Left cardiac atrium (tissue), 4 donors: ENCODE measurements at regions not wholly inside any gene's neighbourhood (a gene's known extent, or its start where the extent isn't known, plus 50 kb on each side); places are given as distances from the start of the nearest gene placed in this dataset.
A peak's percentile ranks its signal among the peaks of the same experiment; 100 is the strongest.

Experiments
- ATAC-seq, 2 donors: fragments of 200-7000 bp; cut with Tn5 transposase; one replicate each; pipeline ENCODE4 v1.9.1; 2020; ENCODE audit warnings: mild to moderate bottlenecking in 2 of 2, moderate library complexity in 2 of 2
- DNase-seq: peaks from one replicate; pipeline ENCODE4 v3.0.0-alpha.2; 2020
- intact Hi-C, 2 donors: fragments of 100-400 bp; cut with DNase I; formaldehyde crosslinking; loops; one replicate each; pipeline versions ENCODE4 v1.14.1 to v1.15.1; 2022 to 2023
- donor health status: DM: no; HTN: yes; CAD: no.
- donor health status: DM: no; HTN: yes; CAD: no; lungs with severe emphysema.
- donor health status: DM: yes; HTN: yes; CAD: no.
- donor health status: Dilated cardiomyopathy.

DNA sequence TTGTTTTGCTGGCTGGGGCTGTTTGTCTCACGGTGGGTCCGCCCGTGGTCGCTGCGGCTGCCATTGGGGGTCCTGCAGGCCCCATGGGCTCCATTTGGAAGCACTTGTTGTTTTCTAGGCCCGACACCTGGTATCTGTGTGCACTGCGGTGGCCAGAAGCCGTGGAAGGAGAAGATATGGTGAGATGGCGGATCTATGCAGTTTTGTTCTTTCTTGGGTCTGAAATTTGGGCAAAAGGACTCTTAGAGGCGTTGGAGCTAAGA, 109.5 kb upstream of the SHH start:
- no peak for ATAC-seq
- intact Hi-C loops: no loop called here

DNA sequence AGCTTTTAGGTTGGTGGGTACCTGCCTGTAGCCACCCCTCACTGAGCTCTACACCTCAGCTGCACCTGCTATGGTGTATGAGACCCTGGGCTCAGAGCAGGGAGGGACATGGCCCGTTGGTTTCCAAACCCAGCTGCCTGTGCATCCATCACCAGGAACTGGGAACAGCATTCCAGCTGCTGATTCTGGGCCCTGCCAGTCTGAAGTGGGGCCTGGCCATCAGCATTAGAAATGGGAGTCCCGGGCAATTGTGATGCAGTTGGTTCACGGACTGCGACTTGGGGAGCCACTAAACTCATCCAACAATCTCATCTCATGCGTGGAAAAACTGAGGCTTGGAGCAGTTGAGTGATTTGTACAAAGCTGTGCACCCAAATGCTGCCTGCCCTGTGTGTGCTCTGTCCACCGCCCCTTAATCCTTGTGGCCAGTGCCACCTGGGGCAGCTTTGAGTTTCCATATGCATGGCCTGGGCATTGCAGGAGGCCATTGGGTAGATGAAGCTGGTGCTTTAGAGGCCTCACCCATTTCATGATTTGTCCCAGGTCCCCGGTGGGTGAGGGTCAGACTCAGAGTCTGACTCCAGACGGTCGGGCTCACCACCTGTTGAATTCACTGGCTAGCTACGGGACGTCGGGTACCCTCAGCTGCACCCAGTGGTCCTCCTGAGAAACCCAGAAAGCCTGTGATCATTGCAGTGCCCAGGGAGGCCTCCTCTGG, 109.0 kb upstream of the SHH start:
- ATAC-seq: no peak
- intact Hi-C loops: no loop called here

More for the DNA sequence above, 109.5 kb upstream of the SHH start:
- DNase-seq: no peak

DNA sequence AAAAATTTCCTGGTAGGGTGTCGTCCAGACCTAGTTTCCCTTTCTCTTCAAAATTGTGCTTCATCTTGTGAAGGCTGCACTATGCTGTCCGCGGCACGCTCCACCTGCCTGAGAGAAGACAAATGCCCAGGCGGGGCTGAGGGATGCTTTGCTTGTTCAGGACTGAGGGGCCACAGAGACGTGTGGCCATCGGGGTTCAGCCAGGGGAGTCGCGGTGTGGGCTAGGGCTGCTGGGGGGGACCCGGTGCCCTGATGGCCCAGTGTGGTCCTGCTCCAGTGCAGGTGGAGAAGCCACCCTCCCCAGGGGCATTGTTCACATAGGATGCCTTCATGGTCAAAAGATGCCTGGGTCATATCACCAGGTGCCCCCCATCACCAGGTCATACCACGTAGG, 107.8 kb upstream of the SHH start:
- DNase-seq (no peak), ATAC-seq (no peak)
- intact Hi-C loops: no loop called here

More for the DNA sequence above, 109.0 kb upstream of the SHH start:
- DNase-seq: no peak

DNA sequence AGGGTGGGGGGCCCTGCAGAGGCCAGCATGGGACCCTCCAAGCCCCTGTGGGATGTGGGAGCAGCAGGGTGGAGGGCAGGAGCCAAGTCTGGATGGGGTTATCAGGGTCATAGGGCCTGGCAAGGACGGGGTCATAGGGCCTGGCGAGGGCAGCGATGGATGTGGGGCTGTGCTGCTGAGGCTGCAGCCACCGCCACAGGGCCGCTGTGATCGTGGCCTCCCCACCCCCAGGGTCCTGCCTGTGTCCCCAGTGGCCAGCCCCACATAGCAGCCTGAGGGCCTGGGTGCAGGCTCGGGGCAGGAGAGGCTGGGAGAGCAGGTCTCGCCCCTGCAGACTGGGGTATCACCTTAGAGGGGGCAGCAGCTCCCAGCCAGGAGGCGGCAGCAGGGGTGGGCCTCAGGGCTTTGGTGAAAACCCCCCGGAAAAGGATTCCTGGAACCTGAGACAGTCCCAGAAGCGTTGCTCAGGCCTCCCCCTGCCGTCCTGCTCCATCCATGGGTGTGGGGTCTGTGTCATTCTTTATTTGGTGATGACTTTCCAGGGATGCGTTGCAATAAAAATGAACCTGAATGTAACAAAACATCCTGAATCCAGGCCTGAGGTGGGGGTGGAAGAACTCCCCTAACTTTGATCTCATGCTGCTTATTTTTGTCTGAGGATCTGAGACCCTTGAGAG, 107.3 kb upstream of the SHH start:
- intact Hi-C loops: no loop called here
- no peak for DNase-seq
- peak in 1 of 2 donors; percentile 19 for ATAC-seq

DNA sequence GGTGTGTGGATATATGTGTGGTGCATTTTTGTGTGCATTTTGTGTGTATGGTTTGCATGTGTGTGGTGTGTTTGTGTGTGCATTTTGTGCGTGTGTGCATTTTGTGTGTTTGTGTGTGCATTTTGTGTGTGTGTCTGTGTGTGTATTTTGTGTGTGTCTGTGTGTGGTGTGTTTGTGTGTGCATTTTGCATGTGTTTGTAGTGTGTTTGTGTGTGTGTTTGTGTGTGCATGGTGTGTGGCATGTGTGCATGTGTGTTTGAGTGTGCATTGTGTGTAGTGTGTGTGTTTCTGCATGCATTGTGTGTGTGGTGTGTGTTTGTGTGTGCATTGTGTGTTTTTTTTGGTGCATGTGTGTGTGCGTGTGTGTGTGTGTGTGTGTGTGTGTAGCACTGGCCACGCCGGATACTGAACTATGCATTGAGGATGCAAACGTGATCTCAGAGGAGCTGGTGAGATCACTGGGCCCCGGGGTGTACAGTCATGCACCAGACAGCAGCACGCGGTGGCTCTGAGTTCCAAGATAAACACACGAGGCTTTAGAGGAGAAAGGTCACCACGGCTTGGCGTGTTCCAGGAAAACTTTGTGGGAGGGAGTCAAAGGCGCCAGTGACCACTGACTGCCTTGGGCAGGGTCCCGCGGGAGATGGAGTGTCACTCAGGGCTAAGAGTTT, 106.6 kb upstream of the SHH start:
- ATAC-seq: peak; percentile 76 to 86

DNA sequence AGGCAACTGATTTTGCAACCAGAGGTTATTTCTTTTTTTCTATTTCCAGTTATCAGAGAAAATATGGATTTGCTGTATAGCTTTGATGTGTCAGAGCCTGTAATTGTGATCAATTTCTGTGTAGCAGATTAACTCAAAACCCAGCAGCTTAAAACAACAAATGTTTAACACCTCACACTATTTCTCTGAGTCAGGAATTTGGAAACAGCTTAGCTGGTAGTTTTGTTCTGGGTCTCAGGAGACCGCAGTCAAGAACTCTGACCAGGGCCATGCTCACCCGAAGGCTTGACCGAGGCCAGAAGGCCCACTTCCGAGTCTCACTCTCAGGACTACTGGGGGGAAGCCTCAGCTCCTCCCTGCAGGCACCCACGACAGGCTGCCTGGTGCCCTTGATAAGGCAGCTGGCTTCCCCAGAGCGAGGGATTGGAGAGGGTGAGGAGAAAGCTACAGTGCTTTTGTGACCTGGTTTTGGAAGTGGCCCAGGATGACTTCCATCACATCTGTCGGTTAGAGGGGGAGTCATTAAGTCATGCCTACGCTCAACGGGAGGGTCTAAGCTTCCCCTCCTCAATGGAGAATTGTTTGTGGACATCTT, 105.7 kb upstream of the SHH start:
- DNase-seq (no peak), ATAC-seq (no peak)
- intact Hi-C loops: no loop called here

More for the DNA sequence above, 106.6 kb upstream of the SHH start:
- peak; percentile 47 for DNase-seq
- intact Hi-C loops: no loop called here

DNA sequence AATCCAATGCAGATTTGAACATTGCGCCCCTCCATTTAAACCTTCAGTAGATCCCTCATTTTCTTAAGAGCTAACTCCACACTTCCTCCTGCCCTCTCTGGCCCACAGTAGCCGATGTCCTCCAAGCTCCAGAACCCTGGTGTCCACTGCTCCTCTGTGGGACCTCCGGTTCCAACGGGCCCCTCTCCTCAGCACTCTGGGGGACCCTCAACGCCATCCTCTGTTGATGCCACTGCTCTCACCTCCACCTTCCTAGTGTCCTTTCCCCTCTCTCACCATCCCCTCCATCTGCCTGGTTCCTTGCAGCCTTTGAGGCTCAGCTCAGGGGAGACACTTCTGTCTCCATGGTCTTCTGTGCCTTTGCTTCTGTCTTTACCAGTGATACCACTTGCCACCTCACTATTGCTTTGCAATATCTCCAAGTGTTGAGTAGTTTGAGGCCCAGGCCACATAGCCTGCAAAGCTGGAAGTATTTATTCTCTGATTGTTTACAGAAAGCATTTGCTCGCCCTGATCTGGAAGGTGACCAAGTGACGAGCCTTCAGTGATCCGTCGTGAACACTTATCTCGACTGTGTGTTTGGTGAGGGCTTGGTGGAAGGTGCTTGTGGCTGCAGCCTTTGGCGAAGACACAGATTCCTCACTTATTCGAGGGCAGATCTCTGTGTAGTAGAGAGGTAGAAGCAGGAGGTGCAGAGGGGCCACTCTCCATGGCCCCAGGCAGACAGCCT, 104.8 kb upstream of the SHH start:
- intact Hi-C loops: no loop called here
- DNase-seq: no peak
- no peak for ATAC-seq

DNA sequence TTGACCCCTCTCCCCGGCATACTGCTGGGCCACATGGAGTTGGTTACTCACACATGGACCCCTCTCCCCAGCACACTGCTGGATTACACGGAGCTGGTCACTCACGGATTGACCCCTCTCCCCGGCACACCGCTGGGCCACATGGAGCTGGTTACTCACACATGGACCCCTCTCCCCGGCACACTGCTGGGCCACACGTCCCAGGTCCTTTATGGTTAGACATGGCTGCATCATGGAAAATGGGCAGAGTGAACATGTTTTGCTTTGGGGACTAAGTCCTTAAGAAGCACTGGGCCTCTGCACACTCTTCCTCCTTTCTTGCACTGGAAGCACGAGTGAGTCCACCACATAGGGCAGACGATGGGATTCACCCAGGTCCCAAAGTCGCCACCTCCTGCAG, 102.1 kb upstream of the SHH start:
- ATAC-seq: no peak
- intact Hi-C loops: no loop called here
- no peak for DNase-seq

DNA sequence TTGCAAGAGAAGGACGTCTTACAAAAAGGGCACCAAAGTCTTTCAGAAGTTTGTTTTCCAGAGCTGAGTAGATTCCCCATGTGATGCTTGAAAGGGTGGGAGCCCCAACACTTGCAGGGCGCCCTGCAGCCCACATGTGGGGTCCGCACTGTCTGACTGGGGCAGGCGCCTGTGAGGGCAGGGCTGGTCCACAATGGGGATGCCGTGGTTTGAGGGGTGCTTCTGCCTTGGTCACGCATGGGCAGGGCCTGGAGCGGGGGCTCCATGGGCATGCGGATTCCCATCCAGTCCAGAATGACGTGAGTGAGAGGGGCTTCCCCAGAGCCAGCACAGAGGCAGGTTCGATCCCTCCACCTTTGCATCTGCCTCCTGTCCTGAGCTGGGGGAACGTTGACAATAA, 101.5 kb upstream of the SHH start:
- intact Hi-C loops: no loop called here
- no peak for ATAC-seq
- no peak for DNase-seq

DNA sequence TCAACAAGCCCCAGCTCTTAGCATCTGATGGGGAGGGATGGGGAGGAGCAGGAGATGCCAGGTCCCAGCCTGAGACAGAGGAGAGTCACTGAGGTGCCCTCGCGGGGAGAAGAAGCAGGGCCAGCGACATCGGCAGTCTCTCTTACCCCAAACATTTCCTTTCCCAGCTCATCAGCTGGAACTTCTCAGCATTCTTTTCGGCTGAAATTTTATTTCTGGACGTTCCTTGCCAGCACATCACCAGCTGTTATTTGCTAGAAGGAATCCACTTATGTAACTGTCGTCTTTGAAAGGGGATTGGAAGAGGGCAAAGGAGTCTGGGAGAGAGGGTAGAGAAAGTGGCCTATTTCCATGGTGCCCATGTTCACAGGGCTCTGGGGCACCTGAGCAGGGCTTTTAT, 101.0 kb upstream of the SHH start:
- DNase-seq: no peak
- intact Hi-C loops: no loop called here
- no peak for ATAC-seq

DNA sequence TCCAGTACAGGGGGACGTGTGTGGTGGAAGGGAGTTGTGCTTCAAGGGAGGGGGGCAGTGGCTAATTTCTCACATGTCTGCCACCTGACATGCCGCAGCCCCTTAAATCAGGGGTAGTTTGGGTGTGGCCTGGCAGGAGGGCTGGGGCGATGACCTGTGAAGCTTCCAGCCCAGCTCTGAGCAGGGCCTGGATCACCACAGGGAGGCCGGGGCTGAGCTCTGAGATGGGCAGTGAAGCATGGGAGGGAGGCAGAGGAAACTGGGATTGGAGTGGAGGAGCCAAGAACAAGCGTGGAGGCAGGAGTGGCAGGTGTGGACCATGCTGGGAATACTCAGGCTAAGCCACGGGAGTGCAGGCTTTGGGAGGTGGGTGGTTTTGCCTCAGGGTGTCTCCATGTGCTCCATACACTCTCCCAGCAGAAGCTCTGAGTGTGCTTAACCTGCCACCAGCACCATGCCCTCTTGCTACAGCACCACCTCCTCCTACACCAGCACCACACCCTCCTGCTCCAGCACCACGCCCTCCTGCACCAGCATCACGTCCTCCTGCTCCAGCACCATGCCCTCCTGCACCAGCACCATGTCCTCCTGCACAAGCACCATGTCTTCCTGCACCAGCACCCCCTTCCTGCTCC, 99.3 kb upstream of the SHH start:
- intact Hi-C loops: no loop called here
- DNase-seq: no peak
- no peak for ATAC-seq

DNA sequence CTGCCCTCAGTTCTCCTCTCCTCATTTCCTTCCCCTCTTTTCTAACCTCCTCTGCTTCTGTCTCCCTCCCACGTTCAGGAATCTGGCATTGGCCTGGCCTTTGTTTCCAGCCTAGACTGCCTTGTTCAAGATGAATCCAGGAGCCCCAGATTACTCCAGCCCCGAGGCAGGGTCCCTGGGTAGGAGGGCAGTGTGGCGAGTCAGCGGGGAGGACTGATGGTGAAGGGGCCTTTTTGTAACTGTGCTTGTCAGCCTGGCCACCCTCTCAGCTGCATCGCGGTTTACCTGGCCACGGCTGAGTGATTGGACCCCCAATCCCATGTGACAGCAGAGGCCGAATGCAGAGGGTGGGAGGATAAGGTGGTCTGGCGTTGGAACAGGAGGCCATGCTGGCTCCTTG, 96.1 kb upstream of the SHH start:
- intact Hi-C loops: no loop called here
- ATAC-seq (no peak), DNase-seq (no peak)

DNA sequence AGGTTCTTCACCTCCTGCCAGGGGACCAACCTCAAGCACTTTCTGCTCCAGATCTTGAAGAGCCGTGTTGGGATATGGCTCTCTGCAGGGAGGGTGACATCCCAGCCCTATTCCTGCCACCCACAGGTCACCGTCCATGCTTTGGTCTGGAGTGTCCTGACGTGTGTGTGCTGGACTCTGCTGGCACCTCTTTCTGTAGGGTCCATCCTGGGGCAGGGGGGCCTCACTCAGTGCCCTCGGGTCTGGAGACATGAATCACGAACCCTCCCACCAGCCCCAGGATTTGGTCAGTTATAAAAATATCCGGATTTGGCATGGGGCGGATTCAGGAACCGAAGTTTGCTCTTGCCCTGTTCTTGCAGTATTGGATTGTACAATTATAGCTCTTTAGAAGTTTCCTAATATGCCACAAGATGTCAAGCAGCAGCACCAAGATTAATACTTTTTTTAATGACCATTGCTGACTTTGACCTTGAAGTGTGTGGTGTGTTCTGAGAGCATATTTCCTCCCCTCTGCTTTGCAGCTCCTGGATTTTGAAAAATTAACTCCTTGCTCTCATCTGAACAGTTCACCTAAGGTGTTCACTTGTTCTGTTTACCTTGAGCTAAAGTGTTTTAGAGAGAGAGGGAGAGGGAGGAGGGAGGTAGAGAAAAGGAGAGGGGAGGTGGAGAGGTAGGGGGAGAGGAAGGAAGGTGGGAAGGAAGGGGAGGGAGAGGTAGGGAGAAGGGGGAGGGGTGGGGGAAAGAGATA, 95.4 kb upstream of the SHH start:
- ATAC-seq (no peak), DNase-seq (no peak)
- intact Hi-C loops: no loop called here

DNA sequence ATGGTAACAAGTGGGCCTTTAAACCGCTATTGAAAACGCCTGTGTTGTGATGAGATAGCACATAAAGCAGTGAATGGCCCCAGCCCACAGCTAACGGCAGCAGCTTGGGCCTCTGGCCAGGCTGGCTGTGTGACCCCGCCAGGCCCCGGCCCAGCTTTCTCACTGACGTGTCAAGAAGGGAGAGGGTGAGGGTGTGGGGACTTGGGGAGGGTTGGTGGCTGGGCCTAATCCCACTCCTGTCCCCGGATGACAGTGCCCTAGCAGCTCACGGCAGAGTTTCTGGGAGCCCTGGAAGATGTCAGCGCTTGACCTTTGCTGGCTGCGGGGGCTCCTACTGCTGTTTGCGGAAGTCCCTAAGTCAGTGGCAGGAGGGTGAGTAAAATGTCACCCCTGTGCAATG, 88.9 kb upstream of the SHH start:
- intact Hi-C loops: no loop called here
- ATAC-seq: no peak
- no peak for DNase-seq

DNA sequence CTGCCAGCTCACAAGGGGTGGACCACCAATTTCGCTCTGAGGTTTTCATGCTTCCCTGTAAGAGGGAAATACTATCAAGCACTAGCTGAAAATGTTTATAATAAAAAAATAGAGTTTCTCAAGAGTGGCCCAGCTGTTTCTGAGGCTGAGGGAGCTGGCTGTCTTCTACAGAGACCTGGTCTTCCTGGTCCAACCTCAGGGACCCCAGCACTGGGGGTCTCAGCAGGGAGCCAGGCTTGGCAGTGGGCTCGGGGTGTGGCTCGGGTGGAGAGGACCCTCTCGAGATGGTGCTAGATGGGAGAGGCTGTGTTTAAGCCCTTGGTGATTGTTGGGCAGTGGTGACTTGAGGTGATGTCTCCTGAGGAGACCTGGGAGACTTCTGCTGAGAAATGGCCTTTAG, 87.3 kb upstream of the SHH start:
- intact Hi-C loops: no loop called here
- DNase-seq (no peak), ATAC-seq (no peak)

DNA sequence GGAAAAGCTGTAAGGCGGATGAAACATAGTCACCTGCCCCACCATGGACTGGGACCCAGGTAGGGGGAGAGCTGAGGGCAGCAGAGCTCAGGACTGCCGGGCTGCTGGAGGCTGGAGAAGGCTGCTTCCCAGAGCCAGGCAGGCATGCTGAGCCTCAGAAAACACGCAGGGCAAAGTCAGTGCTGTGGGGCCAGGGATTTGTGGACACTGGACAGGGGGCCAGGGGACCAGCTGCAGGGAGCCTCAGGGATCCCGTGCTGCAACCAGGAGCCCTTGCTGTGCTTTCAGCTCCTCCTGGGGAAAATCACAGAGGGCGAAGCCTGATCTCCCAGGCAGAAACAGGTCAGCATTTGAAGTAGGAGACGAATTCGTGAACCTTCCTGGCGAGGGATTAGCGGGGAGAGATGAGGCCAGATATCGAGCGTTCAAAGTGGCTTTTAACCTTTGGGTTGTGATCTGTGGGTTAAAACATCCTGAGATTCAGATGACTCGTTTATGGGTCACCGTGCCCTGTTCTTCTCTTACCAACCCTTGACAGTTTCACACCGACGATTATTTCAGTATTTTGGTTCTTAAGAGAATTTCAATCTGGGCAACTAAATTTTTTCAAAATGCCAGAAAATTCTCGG, 85.6 kb upstream of the SHH start:
- no peak for ATAC-seq
- intact Hi-C loops: no loop called here
- no peak for DNase-seq

DNA sequence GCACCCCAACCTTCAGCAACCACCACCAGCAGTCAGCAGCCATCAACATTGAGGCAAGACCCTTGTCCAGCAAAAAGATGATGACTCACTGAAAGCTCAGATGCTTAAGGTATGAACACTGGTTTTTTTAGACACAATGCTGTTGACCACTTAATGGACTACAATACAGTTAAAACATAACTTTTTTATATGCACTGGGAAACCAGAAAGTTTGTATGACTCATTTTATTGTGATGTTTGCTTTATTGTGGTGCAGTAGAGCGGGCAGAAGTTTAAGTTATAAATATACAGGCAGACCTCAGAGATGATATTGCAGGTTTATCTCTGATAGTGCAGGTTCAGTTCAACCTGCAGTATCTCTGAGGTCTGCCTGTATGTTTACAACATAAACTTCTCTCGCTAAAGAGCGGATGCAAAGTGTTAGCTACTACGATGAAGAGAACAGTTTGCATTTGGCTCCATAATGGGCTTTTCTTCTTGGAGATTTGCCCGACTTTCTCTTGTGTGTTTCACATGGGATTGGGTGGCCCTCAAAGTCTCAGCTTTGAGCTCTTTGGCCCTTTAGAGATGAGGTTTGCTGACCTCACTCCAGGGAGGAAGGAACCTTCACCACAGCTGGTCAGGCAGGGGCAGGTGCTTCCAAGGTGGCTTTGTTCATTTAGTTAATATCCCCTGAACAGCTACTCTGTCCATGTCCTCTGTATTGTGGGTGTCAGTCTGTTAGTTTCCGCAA, 84.4 kb upstream of the SHH start:
- DNase-seq (no peak), ATAC-seq (no peak)
- intact Hi-C loops: no loop called here

DNA sequence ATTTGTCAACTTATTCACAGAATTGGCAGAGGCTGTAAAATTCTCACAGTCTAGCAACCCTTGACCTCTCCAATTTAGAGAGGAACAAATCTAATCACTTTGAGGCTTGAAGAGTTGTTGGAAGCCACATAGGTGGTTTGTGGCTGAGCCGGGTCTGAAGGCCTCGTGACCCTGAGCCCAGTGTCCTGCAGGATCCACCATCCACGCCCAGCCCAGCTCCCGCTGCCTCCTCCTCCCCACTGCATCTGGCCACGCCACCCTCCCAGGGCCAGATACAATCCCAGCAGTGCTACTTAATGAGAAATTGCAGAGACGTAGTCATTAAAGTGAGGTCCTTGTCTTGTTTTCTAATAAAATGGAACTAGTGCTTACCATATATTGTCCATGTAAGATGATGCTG, 81.4 kb upstream of the SHH start:
- no peak for ATAC-seq
- no peak for DNase-seq
- intact Hi-C loops: no loop called here
